Uterus (tissue), 2 donors: ENCODE measurements at regions not wholly inside any gene's neighbourhood (a gene's known extent, or its start where the extent isn't known, plus 50 kb on each side); places are given as distances from the start of the nearest gene placed in this dataset.

Experiments used
- POLR2A ChIP-seq, 2 donors: fragments of 450-650 bp; IDR thresholded peaks; one replicate each; pipeline ENCODE4 v1.6.1; 2016; ENCODE audit warnings: antibody characterized with exemption in 2 of 2, mild to moderate bottlenecking in 1 of 2, moderate library complexity in 1 of 2
- TF ChIP-seq, protein P1 (sequence below), 4 experiments: fragments of 200-600 bp in 2 of 4; fragments of 450-650 bp in 2 of 4; sonication (generic) in 2 of 4; IDR thresholded peaks; one replicate each; pipeline ENCODE4 v1.5.1; 2016 to 2019; ENCODE audit warnings: antibody characterized with exemption in 4 of 4, mild to moderate bottlenecking in 2 of 4, moderate library complexity in 1 of 4

DNA sequence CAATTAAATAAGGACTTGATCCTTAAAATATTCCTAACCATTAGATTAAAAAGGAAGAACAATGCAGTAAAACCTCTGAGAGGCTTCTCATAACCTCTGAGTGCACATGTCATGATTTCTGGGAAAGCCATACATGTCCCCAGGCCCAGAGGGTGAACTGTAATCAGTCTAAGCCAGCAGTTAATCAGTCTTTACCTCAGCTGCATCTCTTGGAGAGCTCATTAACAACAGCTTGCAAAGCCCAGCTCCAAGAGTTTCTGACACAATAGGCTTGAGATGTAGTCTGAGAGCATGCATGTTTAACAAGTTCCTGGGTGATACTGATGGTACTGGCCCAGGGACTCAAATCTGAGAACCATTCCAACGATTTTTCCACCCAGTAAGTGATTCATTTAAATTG lies 392.1 kb downstream of the DNAH5 start:
- TF ChIP-seq, protein P1, sequence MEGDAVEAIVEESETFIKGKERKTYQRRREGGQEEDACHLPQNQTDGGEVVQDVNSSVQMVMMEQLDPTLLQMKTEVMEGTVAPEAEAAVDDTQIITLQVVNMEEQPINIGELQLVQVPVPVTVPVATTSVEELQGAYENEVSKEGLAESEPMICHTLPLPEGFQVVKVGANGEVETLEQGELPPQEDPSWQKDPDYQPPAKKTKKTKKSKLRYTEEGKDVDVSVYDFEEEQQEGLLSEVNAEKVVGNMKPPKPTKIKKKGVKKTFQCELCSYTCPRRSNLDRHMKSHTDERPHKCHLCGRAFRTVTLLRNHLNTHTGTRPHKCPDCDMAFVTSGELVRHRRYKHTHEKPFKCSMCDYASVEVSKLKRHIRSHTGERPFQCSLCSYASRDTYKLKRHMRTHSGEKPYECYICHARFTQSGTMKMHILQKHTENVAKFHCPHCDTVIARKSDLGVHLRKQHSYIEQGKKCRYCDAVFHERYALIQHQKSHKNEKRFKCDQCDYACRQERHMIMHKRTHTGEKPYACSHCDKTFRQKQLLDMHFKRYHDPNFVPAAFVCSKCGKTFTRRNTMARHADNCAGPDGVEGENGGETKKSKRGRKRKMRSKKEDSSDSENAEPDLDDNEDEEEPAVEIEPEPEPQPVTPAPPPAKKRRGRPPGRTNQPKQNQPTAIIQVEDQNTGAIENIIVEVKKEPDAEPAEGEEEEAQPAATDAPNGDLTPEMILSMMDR (IDR thresholded peaks at IDR 0.05): no peak
- no peak for TF ChIP-seq POLR2A (IDR thresholded peaks at IDR 0.05)
